ENCODE measurements at regions not wholly inside any gene's neighbourhood (a gene's known extent, or its start where the extent isn't known, plus 50 kb on each side); places are given as distances from the start of the nearest gene placed in this dataset.

GRCh38 chr6:152905551-152906299 is 77.1 kb downstream of the FBXO5 start:
- DNase-seq (ENCODE audit: low read depth in 2 of 2), result no peak

- DNase-seq (ENCODE audit: low read depth in 2 of 2), result no peak
These were observed 73.6 kb downstream of the FBXO5 start for GRCh38 chr6:152909241-152909640.

- no peak for DNase-seq (ENCODE audit: low read depth in 2 of 2)
These were observed 66.8 kb downstream of the FBXO5 start for GRCh38 chr6:152916035-152916434.

GRCh38 chr6:152918991-152919390 is 63.9 kb downstream of the FBXO5 start:
- no peak for DNase-seq (ENCODE audit: low read depth in 2 of 2)

GRCh38 chr6:152920016-152920415 is 62.8 kb downstream of the FBXO5 start:
- no peak for DNase-seq (ENCODE audit: low read depth in 2 of 2)
